ENCODE measurements at regions not wholly inside any gene's neighbourhood (a gene's known extent, or its start where the extent isn't known, plus 50 kb on each side); places are given as distances from the start of the nearest gene placed in this dataset.
A peak's percentile ranks its signal among the peaks of the same experiment; 100 is the strongest.
"Not testable (repeated sequence)": the region's sequence is repeated elsewhere in the genome, so short reads cannot be mapped to it uniquely, and the experiment has no call there.

- no peak overlapping the region for H3K4me3 Mint-ChIP-seq (ENCODE audit: unreplicated experiment)
- H3K9me3 Mint-ChIP-seq (ENCODE audit: unreplicated experiment), result no peaks in the 10 kb centered on the region
- H3K27ac Mint-ChIP-seq (ENCODE audit: unreplicated experiment), result peak overlapping the region; percentile 94
- H3K4me1 Mint-ChIP-seq (ENCODE audit: unreplicated experiment), result peaks cover 12% of the 10 kb centered on the region
- no peaks in the 10 kb centered on the region for H3K36me3 Mint-ChIP-seq (ENCODE audit: low read depth, unreplicated experiment)
- no peak for TF ChIP-seq CTCF (IDR thresholded peaks at IDR 0.05; ENCODE audit: unreplicated experiment)
- no peaks in the 10 kb centered on the region for H3K27me3 Mint-ChIP-seq (ENCODE audit: unreplicated experiment)
- DNase-seq (ENCODE audit: low spot score), result no peak
Observed at GRCh38 chr4:127525608-127526007, 107.1 kb upstream of the INTU start.

- DNase-seq (ENCODE audit: low spot score), result no peak
- H3K27ac Mint-ChIP-seq (ENCODE audit: unreplicated experiment), result no peak overlapping the region
- no peak overlapping the region for H3K4me3 Mint-ChIP-seq (ENCODE audit: unreplicated experiment)
- H3K27me3 Mint-ChIP-seq (ENCODE audit: unreplicated experiment), result no peaks in the 10 kb centered on the region
- no peak for TF ChIP-seq CTCF (IDR thresholded peaks at IDR 0.05; ENCODE audit: unreplicated experiment)
- H3K9me3 Mint-ChIP-seq (ENCODE audit: unreplicated experiment), result no peaks in the 10 kb centered on the region
- H3K36me3 Mint-ChIP-seq (ENCODE audit: low read depth, unreplicated experiment), result no peaks in the 10 kb centered on the region
- H3K4me1 Mint-ChIP-seq (ENCODE audit: unreplicated experiment), result peaks cover 12% of the 10 kb centered on the region
Observed at GRCh38 chr4:127528302-127528701, 104.5 kb upstream of the INTU start.

- H3K36me3 Mint-ChIP-seq (ENCODE audit: low read depth, unreplicated experiment); H3K4me3 Mint-ChIP-seq (ENCODE audit: unreplicated experiment); H3K27me3 Mint-ChIP-seq (ENCODE audit: unreplicated experiment); H3K9me3 Mint-ChIP-seq (ENCODE audit: unreplicated experiment); H3K4me1 Mint-ChIP-seq (ENCODE audit: unreplicated experiment); DNase-seq (ENCODE audit: low spot score); H3K27ac Mint-ChIP-seq (ENCODE audit: unreplicated experiment): not testable (repeated sequence)
Observed at GRCh38 chr4:127529879-127530278, 102.9 kb upstream of the INTU start.

- Mint-ChIP-seq H3K27ac (ENCODE audit: unreplicated experiment) (no peak overlapping the region), H3K9me3 (ENCODE audit: unreplicated experiment) (no peaks in the 10 kb centered on the region), H3K4me3 (ENCODE audit: unreplicated experiment) (no peak overlapping the region), H3K4me1 (ENCODE audit: unreplicated experiment) (no peaks in the 10 kb centered on the region), H3K36me3 (ENCODE audit: low read depth, unreplicated experiment) (no peaks in the 10 kb centered on the region), H3K27me3 (ENCODE audit: unreplicated experiment) (no peaks in the 10 kb centered on the region)
- no peak for DNase-seq (ENCODE audit: low spot score)
- no peak for TF ChIP-seq CTCF (IDR thresholded peaks at IDR 0.05; ENCODE audit: unreplicated experiment)
Observed at GRCh38 chr4:127533028-127533700, 99.6 kb upstream of the INTU start.

GRCh38 chr4:127534041-127534825 is 98.5 kb upstream of the INTU start:
- Mint-ChIP-seq H3K27ac (ENCODE audit: unreplicated experiment) (no peak overlapping the region), H3K4me1 (ENCODE audit: unreplicated experiment) (no peaks in the 10 kb centered on the region), H3K9me3 (ENCODE audit: unreplicated experiment) (no peaks in the 10 kb centered on the region), H3K4me3 (ENCODE audit: unreplicated experiment) (no peak overlapping the region), H3K36me3 (ENCODE audit: low read depth, unreplicated experiment) (no peaks in the 10 kb centered on the region), H3K27me3 (ENCODE audit: unreplicated experiment) (no peaks in the 10 kb centered on the region)
- no peak for TF ChIP-seq CTCF (IDR thresholded peaks at IDR 0.05; ENCODE audit: unreplicated experiment)
- DNase-seq (ENCODE audit: low spot score), result no peak
